GM18861 (cell line): ENCODE measurements at regions not wholly inside any gene's neighbourhood (a gene's known extent, or its start where the extent isn't known, plus 50 kb on each side); places are given as distances from the start of the nearest gene placed in this dataset.
"Not testable (repeated sequence)": the region's sequence is repeated elsewhere in the genome, so short reads cannot be mapped to it uniquely, and the experiment has no call there.

Experiments used
- ATAC-seq: cut with Tn5 transposase; IDR thresholded peaks from one replicate; pipeline ENCODE4 v1.9.1; 2021; ENCODE audit not compliant: unreplicated experiment

GRCh38 chr13:54989418-54989817 is 1960.8 kb downstream of the OLFM4 start:
- no peak for ATAC-seq

DNA sequence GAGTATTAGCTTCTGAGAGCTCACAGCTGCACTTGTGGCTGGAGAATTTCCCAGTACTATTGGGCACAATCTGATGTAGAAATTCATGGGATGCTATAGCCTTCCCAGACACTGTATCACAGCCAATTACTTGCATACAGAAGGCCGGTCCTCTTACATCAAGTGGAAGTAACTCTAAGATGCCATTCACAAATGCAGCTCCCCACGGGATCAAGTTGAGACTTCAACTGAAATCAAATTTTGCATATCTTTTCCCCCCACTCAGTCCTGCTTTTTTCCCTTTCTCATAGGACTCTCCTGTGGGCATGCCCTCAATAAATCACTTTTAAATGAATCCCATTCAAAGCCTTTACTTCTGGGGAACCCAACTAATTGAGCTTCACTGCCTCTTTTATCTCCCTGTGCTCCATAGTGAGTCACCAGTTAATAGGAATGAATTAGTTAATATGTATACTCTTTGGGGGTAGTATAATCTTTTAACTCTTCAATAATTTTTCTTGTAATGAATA is 1970.8 kb downstream of the OLFM4 start:
- ATAC-seq: no peak

GRCh38 chr13:55000043-55000442 is 1971.4 kb downstream of the OLFM4 start:
- no peak for ATAC-seq

GRCh38 chr13:55000844-55001243 is 1972.2 kb downstream of the OLFM4 start:
- no peak for ATAC-seq

DNA sequence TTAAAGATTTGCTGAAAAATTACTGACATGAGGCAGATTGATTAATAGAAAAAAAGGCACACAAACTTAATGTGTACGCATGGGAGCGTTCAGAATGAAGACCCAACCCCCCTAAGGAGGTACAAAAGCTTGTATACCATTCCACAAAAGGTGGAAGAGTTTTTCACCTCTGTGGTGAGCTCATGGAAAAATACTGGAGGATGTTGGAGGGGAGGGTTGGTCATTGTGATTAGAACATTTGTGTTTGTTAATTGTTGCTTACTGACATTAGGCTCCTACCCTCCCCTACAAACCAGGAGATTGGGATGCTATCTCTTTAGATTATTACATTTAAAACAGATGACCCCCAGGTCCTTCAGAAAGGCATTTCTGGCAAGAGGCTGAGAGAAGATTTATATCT is 1973.3 kb downstream of the OLFM4 start:
- ATAC-seq: no peak

- ATAC-seq: no peak
These were observed 1979.1 kb downstream of the OLFM4 start for GRCh38 chr13:55007681-55008080.

GRCh38 chr13:55013051-55013450 is 1984.4 kb downstream of the OLFM4 start:
- ATAC-seq: no peak

GRCh38 chr13:55029280-55029679 is 2000.7 kb downstream of the OLFM4 start:
- ATAC-seq: no peak

- no peak for ATAC-seq
These were observed 2009.6 kb downstream of the OLFM4 start for GRCh38 chr13:55038230-55038629.

DNA sequence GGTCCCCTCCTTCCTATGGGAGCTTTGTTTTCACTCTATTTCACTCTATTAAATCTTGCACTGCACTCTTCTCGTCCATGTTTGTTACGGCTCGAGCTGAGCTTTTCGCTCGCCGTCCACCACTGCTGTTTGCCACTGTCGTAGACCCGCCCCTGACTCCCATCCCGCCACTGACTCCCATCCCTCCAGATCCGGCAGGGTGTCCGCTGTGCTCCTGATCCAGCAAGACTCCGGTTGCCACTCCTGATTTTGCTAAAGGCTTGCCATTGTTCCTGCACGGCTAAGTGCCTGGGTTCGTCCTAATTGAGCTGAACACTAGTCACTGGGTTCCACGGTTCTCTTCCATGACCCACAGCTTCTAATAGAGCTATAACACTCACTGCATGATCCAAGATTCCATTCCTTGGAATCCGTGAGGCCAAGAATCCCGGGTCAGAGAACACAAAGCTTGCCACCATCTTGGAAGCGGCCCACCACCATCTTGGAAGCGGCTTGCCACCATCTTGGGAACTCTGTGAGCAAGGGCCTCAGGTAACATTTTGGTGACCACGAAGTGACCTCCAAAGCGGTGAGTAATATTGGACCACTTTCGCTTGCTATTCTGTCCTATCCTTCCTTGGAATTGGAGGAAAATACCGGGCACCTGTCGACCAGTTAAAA is 2025.4 kb downstream of the OLFM4 start:
- ATAC-seq: not testable (repeated sequence)

- ATAC-seq: not testable (repeated sequence)
These were observed 2027.1 kb downstream of the OLFM4 start for GRCh38 chr13:55055666-55056065.

DNA sequence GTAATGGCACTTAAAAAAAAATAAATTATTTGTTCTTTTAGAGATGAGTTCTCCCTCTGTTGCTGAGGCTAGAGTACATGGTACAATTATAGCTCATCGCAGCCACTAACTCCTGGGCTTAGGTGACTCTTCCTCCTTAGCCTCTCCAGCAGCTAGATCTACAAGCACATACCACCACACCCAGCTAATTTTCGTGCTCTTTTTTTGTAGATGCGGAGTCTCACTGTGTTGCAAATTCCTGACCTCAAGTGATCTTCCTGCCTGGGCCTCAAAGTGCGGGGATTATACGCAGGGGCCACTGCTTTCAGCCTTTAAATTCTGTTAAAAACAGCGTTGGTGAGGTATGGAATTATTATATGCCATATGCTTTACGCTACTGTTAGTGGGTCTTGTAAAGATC is 2034.0 kb downstream of the OLFM4 start:
- ATAC-seq: no peak

DNA sequence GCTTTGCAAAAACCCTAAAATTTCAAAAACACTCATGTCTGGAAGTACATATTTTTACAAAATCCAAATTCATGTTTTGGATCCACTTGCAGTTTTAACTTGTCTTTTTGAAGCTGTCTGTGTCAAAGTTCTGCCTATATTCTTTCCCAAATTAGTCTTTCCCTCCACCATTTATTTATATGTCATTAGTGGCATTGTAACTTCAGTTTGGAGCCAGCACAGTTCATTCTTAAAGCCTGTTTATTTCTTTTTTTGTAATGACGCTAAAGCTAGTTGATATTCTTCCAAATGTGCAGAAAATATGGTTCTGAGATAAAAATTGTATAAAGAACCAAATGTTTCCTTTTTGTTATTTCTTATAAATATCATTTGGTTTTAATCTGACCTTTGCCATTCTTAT is 2039.3 kb downstream of the OLFM4 start:
- no peak for ATAC-seq

DNA sequence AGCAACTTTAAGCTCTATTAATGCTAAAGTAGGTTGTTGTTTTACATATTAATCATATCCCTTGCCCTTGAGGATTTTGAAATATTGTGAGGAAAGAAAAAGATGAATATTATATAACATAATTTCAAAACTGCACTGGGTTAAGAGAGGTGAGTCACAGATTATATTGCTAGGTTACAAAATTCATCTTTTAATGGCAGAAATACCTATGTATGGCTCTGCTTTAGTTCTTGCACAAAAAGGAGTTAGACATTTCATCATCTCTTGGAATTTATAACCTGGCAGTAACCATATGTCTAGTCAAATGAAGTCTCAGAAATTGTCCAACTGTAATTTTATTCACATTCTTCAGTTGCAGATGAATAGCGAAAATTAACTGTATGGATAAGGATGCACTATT is 2041.1 kb downstream of the OLFM4 start:
- ATAC-seq: no peak

GRCh38 chr13:55073000-55073399 is 2044.4 kb downstream of the OLFM4 start:
- ATAC-seq: no peak

DNA sequence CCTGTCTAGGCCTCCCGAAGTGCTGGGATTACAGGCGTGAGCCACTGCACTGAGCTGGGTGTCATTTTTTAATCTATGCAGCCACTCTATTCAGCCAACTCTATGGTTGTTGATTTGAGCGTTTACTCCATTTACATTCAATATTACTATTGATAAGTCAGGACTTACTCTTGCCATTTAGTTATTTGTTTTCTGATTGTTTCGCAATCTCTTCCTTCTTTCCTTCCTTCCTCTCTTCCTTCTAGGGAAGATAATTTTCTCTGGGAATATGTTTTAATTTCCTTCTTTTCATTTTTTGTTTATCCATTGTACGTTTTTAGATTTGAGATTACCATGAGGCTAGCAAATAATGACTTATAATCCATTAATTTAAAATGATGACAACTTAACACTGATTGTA is 2056.0 kb downstream of the OLFM4 start:
- no peak for ATAC-seq

GRCh38 chr13:55087085-55087484 is 2053.6 kb upstream of the PRR20A start:
- ATAC-seq: no peak

DNA sequence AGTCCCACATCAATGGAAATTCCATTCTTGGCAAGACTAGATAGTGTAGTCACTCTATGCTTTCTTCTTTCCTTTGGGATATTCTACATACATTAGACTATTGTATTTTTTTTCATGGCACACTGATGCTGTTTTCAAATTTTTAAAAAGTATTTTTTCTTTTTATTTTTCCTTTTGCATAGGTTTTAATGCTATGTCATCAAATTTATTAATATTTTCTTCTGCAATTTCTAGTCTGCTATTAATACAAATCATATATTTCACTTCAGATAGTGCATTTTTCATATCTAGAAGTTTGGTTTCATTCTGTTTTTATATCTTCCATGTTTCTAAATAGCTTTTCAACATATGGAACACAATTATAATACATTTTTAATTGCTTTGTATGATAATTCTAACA is 2050.1 kb upstream of the PRR20A start:
- ATAC-seq: no peak

DNA sequence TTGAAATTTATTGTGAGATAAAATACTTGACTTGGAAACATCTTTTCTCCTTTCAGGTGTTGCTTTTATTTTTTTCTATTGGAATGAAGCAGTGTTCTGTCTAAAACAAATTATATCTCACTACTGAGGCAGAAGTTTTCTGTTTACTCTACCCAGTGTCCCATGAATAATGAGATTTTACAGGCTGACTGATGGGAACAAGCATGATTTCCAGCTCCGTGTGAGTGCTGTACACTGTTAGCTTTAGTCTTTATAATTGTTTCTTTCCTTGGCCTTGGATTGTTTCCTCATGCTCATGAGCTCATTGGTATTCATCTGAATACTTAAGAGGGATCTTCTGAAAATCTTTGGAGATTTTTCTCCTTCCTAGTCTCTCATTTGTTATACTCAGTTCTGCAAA is 2049.5 kb upstream of the PRR20A start:
- ATAC-seq: no peak

DNA sequence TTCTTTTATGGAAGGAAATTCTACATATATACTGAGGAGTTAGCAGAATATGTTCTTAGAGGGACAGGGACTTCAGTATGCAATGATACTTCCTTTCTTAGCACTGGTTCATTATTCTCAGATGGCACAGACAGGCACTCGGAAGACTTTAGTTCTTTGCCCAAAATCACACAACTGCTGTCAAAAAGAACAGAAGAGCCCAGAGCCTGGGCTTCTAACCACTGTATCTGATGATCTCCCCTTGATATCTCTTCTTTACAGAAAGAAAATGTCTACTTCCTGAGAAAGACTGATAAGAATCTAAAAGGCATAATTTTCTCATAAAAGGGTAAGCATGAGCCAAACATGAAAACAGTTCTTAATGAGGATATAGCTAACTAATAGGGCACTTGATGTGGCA is 2034.2 kb upstream of the PRR20A start:
- no peak for ATAC-seq

DNA sequence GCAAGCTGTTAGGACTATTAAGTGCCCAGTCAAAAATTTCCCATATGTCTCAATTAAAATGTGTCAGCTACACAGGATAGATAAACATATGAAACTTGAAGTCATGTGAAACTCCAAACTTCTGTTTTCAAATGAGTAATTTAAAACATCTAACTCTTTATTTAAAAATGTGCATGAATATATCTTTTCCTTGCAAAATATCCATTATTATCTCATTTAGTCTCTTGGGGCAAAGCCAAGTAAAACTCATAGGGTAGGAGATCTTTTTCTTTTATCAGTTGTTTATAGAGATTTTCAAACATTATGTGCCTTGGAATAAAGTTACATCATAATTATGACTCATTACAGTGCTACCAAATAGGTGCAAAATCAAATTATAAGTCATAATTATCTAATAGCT is 2020.1 kb upstream of the PRR20A start:
- no peak for ATAC-seq

GRCh38 chr13:55155046-55155445 is 1985.7 kb upstream of the PRR20A start:
- ATAC-seq: no peak

DNA sequence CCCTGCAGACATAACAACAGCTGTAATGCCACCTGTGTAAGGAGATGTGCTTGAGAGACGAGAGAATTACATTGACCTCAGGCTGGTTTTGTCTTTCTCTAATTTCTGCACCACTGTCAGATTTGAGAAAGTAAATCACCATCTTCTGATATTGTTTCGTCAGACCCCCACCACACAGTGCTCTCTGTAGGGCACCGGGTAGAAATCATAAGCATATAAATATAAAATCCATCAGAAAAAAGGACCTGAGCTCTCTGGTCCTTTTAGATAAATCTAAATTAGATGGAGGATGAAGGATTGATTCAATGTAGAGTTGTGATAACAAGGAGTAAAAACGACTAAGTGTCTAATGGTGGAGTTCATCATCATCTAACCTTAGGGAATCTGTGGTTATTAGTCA is 1981.0 kb upstream of the PRR20A start:
- no peak for ATAC-seq
